ENCODE measurements at regions not wholly inside any gene's neighbourhood (a gene's known extent, or its start where the extent isn't known, plus 50 kb on each side); places are given as distances from the start of the nearest gene placed in this dataset.

GRCh38 chr12:16658699-16659098 is 52.7 kb upstream of the LMO3 start:
- no peaks in the 10 kb centered on the region for H3F3A ChIP-seq (ENCODE audit: insufficient read depth, low read length, poor library complexity, severe bottlenecking)
- no peak overlapping the region for H2AFZ ChIP-seq (ENCODE audit: low read depth, low read length)
- no peaks in the 10 kb centered on the region for H3K79me2 ChIP-seq (replicated peaks; ENCODE audit: insufficient read depth, low read length)
- H3K36me3 ChIP-seq (ENCODE audit: insufficient read depth, low read length), result no peaks in the 10 kb centered on the region
- TF ChIP-seq SMC3 (conservative IDR thresholded peaks at IDR 0.05; ENCODE audit: poor library complexity) (no peak), RAD21 (conservative IDR thresholded peaks at IDR 0.05) (no peak), EP300 (conservative IDR thresholded peaks at IDR 0.05; ENCODE audit: poor library complexity, severe bottlenecking) (no peak), REST (IDR thresholded peaks at IDR 0.05; ENCODE audit: borderline replicate concordance) (no peak), POLR2AphosphoS5 (IDR thresholded peaks at IDR 0.05) (no peak), TAF1 (IDR thresholded peaks at IDR 0.05; ENCODE audit: low read depth) (no peak), EZH2 (IDR thresholded peaks at IDR 0.05; ENCODE audit: borderline replicate concordance, insufficient read depth, low read length, poor library complexity, severe bottlenecking) (no peak), MXI1 (conservative IDR thresholded peaks at IDR 0.05; ENCODE audit: poor library complexity, severe bottlenecking) (no peak)
- TF ChIP-seq, protein P1, sequence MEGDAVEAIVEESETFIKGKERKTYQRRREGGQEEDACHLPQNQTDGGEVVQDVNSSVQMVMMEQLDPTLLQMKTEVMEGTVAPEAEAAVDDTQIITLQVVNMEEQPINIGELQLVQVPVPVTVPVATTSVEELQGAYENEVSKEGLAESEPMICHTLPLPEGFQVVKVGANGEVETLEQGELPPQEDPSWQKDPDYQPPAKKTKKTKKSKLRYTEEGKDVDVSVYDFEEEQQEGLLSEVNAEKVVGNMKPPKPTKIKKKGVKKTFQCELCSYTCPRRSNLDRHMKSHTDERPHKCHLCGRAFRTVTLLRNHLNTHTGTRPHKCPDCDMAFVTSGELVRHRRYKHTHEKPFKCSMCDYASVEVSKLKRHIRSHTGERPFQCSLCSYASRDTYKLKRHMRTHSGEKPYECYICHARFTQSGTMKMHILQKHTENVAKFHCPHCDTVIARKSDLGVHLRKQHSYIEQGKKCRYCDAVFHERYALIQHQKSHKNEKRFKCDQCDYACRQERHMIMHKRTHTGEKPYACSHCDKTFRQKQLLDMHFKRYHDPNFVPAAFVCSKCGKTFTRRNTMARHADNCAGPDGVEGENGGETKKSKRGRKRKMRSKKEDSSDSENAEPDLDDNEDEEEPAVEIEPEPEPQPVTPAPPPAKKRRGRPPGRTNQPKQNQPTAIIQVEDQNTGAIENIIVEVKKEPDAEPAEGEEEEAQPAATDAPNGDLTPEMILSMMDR (IDR thresholded peaks at IDR 0.05; ENCODE audit: poor library complexity, severe bottlenecking), result no peak
- no peaks in the 10 kb centered on the region for H4K20me1 ChIP-seq (ENCODE audit: insufficient read depth)
- no peak overlapping the region for H3K4me2 ChIP-seq (ENCODE audit: low read length)
- H3K4me3 ChIP-seq (ENCODE audit: low read length), result no peak overlapping the region
- H3K9ac ChIP-seq (ENCODE audit: low read length), result no peak overlapping the region
- H3K9me2 ChIP-seq (ENCODE audit: insufficient read depth, low read length), result no peaks in the 10 kb centered on the region
- no peak overlapping the region for H3K27ac ChIP-seq (ENCODE audit: low read length)
- no peaks in the 10 kb centered on the region for H3K27me3 ChIP-seq (ENCODE audit: insufficient read depth, low read depth, low read length)
- no peaks in the 10 kb centered on the region for H3K9me3 ChIP-seq (ENCODE audit: low read length)

Small RNAs in the stretch of these regions (small RNA-seq; reads per million reads assigned to genes)
- gene RNU6-837P, result 0 reads per million in 3 experiments

Data from neural cell (in vitro differentiated cells).